Type B pancreatic cell (in vitro differentiated cells): ENCODE measurements at regions not wholly inside any gene's neighbourhood (a gene's known extent, or its start where the extent isn't known, plus 50 kb on each side); places are given as distances from the start of the nearest gene placed in this dataset.
A peak's percentile ranks its signal among the peaks of the same experiment; 100 is the strongest.

Experiments used
- DNase-seq: peaks from one replicate; pipeline ENCODE4 v3.0.0; 2021; ENCODE audit warnings: mixed read lengths; ENCODE audit not compliant: unreplicated experiment; ENCODE audit errors: extremely low spot score
- H3K27ac Mint-ChIP-seq: 2 replicates; pipeline ENCODE4 v1.8.0; 2021; ENCODE audit warnings: mild to moderate bottlenecking, mixed read lengths
- H3K27me3 Mint-ChIP-seq: 2 replicates; pipeline ENCODE4 v1.8.0; 2021; ENCODE audit warnings: mixed read lengths
- H3K36me3 Mint-ChIP-seq: 2 replicates; pipeline ENCODE4 v1.8.0; 2021; ENCODE audit warnings: mixed read lengths
- H3K4me1 Mint-ChIP-seq: one replicate; pipeline ENCODE4 v1.8.0; 2021; ENCODE audit warnings: mixed read lengths; ENCODE audit not compliant: unreplicated experiment
- H3K4me3 Mint-ChIP-seq: 2 replicates; pipeline ENCODE4 v1.8.0; 2021; ENCODE audit warnings: mild to moderate bottlenecking, mixed read lengths
- H3K9me3 Mint-ChIP-seq: 2 replicates; pipeline ENCODE4 v1.8.0; 2021; ENCODE audit warnings: mixed read lengths
- TF ChIP-seq, protein P1 (sequence below): fragments of 200-600 bp; sonication (generic); conservative IDR thresholded peaks from 2 replicates; pipeline ENCODE4 v1.5.0; 2021; ENCODE audit warnings: antibody characterized with exemption, mild to moderate bottlenecking

DNA sequence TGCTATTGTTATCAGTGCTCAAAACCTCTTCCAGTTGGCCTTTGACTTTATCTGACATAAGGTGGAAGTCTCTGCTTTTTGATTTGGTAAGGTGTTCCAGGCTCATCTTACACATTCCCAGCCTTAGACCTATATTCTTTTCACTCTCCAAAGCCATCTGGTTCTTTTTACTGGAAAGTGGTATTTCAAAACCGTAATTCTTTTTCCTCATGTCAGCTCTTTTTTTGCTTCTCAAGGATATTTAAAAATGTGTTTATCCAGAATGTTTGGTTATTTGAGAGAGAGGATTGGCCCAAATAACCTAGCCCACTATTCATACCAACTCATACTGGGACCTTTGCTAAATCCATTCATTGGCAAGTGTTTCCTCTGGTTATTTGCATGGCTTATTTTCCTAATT lies 411.2 kb upstream of the PIK3C3 start:
- Mint-ChIP-seq H3K27me3 (no peaks in the 10 kb centered on the region), H3K9me3 (no peaks in the 10 kb centered on the region), H3K4me1 (no peaks in the 10 kb centered on the region), H3K27ac (no peak overlapping the region), H3K4me3 (no peak overlapping the region), H3K36me3 (no peaks in the 10 kb centered on the region)
- DNase-seq, result no peak
- TF ChIP-seq, protein P1, sequence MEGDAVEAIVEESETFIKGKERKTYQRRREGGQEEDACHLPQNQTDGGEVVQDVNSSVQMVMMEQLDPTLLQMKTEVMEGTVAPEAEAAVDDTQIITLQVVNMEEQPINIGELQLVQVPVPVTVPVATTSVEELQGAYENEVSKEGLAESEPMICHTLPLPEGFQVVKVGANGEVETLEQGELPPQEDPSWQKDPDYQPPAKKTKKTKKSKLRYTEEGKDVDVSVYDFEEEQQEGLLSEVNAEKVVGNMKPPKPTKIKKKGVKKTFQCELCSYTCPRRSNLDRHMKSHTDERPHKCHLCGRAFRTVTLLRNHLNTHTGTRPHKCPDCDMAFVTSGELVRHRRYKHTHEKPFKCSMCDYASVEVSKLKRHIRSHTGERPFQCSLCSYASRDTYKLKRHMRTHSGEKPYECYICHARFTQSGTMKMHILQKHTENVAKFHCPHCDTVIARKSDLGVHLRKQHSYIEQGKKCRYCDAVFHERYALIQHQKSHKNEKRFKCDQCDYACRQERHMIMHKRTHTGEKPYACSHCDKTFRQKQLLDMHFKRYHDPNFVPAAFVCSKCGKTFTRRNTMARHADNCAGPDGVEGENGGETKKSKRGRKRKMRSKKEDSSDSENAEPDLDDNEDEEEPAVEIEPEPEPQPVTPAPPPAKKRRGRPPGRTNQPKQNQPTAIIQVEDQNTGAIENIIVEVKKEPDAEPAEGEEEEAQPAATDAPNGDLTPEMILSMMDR, result no peak

DNA sequence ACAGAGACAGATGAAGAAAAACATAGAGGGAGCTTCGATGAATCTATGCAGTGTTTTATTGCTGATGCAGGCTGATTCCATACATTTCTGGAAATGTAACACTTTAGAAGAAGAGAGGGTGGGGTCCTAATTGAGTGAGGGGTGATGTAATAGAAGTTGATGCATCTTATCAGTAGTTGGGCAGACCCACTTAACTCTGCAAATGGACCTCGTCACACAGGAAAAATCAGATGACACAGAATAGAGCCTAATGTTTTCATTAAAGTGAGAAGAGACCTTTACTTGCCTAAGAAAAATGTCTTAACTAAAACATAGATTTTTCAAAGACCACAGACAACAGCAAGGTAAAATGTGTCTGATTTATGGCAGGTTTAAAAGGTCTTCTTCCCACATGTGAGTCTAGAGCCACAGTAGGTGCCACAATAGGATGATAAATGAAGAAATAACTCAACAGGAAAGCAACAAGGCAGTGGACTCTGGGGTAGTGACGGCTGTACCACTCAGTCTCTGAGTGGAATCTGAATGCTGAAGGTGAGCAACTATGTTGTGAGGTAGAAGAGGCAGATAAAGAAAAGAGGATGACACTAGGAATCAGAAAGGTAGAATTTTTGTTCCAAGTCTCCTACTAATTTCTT lies 414.7 kb upstream of the PIK3C3 start:
- DNase-seq, result no peak
- Mint-ChIP-seq H3K4me1 (no peaks in the 10 kb centered on the region), H3K4me3 (no peak overlapping the region), H3K27me3 (no peaks in the 10 kb centered on the region), H3K9me3 (no peaks in the 10 kb centered on the region), H3K36me3 (no peaks in the 10 kb centered on the region), H3K27ac (peak overlapping the region; percentile 25)
- TF ChIP-seq, protein P1, result no peak

DNA sequence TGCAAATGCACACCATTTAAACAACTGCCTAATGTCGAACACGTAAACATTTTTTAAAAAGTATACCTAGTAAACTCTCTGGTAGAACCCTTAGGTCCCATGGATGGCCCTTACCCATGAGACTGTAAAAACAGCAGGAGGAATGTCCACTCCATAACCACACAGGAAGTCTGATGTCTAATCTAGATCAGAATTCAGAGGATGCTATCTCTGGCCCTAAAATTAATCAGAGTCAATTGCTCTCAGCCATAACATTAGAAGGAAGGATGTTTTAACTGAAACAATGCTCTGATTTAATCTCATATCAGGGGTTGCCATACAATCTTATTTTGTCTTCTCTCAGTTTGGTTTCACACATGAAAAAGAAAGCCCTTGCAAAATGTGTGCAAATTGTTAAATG lies 416.3 kb upstream of the PIK3C3 start:
- Mint-ChIP-seq H3K4me3 (no peak overlapping the region), H3K9me3 (no peaks in the 10 kb centered on the region)

DNA sequence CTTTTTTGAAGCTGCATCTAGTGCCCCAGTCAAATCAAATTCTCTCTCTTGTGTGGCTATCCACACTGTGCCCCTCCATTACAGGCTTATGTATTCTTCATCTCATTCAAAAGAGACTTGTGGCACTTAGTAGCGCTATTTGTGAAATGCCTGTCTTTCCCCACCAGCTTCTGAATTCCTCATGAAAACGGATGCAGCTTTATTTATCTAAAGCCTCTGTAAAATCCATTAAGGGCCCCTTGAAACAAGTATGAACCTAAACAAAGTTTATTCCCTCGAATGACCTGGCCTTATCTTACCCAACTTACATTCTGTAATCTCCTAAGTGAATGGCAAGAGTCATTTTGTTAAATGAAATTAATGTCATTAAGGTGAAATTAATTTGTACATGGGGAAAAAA lies 417.4 kb upstream of the PIK3C3 start:
- Mint-ChIP-seq H3K36me3 (no peaks in the 10 kb centered on the region), H3K27ac (no peak overlapping the region), H3K4me1 (no peaks in the 10 kb centered on the region), H3K27me3 (no peaks in the 10 kb centered on the region), H3K9me3 (no peaks in the 10 kb centered on the region), H3K4me3 (no peak overlapping the region)
- DNase-seq, result no peak
- TF ChIP-seq, protein P1, result no peak

More for the DNA sequence above, 416.3 kb upstream of the PIK3C3 start:
- TF ChIP-seq, protein P1, result no peak
- H3K4me1 Mint-ChIP-seq, result no peaks in the 10 kb centered on the region
- no peaks in the 10 kb centered on the region for H3K27me3 Mint-ChIP-seq
- H3K36me3 Mint-ChIP-seq, result no peaks in the 10 kb centered on the region
- no peak overlapping the region for H3K27ac Mint-ChIP-seq
- DNase-seq, result no peak

DNA sequence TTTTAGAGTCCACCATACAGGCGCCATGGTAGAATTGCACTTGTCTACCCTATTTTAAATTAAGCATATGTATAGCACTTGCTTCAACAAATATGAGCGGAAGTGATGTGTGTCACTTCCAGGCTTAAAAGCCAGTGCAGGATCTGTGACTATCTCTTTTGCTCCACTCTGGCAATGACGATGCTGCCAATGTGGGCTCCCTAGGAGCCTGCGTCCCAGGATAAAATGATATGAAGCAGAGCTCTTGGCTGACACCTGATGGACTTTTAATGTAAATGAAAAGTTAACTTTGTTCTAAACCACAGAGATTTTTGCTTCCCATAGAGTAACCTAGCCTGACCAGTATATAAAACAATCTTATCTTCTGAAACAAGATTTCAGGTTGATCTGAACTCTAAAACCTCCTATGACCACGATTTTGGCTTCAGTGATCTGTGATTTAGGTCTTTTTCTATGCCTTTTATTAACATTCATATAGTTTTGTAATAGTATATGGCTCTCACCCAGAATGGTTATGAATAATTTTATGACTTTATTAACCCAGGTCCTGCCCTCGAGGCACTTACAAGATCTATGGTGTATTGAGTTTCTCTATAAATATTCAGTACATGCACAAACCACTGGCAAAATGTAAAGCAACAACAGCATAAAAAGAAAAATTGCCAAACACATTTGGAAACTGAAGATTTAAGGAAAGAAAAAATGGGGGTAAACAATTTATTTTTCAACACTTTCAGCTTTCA lies 422.5 kb upstream of the PIK3C3 start:
- Mint-ChIP-seq H3K27me3 (no peaks in the 10 kb centered on the region), H3K27ac (no peak overlapping the region), H3K4me3 (no peak overlapping the region), H3K4me1 (peaks cover 4% of the 10 kb centered on the region), H3K9me3 (no peaks in the 10 kb centered on the region), H3K36me3 (no peaks in the 10 kb centered on the region)
- no peak for DNase-seq
- TF ChIP-seq, protein P1, result peak; percentile 50
